T-helper 17 cell (primary cell): ENCODE measurements at regions not wholly inside any gene's neighbourhood (a gene's known extent, or its start where the extent isn't known, plus 50 kb on each side); places are given as distances from the start of the nearest gene placed in this dataset.

ENCODE experiments used
- ATAC-seq: fragments of 150-1000 bp; cut with Tn5 transposase; 2 replicates; pipeline ENCODE4 v1.10.0; 2021; ENCODE audit warnings: mild to moderate bottlenecking, moderate library complexity
- DNase-seq, 3 donors: peaks; one replicate each; pipeline versions ENCODE4 v3.0.0 to v3.0.0-alpha.2; 2020 to 2021
- H3K9me3 ChIP-seq: one replicate; pipeline ENCODE4 v1.7.0; 2013; ENCODE audit warnings: low read length, mild to moderate bottlenecking; ENCODE audit not compliant: control insufficient read depth, poor library complexity, severe bottlenecking
- H3K27ac Mint-ChIP-seq: one replicate; pipeline ENCODE4 v1.8.0; 2022; ENCODE audit warnings: mild to moderate bottlenecking, moderate library complexity, mixed read lengths
- H3K27me3 Mint-ChIP-seq: one replicate; pipeline ENCODE4 v1.8.0; 2022; ENCODE audit warnings: mixed read lengths
- H3K36me3 Mint-ChIP-seq: one replicate; pipeline ENCODE4 v1.8.0; 2022; ENCODE audit warnings: low read depth, mixed read lengths
- H3K4me1 Mint-ChIP-seq: one replicate; pipeline ENCODE4 v1.8.0; 2022; ENCODE audit warnings: mild to moderate bottlenecking, mixed read lengths
- H3K4me3 Mint-ChIP-seq: one replicate; pipeline ENCODE4 v1.8.0; 2022; ENCODE audit warnings: mild to moderate bottlenecking, moderate library complexity, mixed read lengths

DNA sequence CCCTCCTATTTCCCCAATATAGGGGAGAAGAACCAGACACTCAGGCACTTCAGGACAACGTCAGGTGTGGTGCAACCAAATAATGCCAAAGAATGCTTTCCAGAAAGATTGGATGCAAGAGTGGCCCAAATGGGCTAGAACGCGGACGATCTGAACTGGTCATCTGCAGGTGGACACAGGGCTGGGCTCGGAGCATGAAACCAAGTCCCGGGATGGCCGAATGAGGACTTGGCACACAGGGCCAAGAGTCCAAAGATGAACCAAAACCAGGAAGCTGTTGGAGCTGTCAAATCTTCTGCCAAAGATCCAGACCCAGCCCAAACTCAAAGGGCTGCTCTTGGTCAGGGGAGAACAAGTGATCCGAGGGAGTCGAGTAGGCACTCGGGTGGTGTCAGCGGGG, 143.9 kb upstream of the ARID1B start:
- DNase-seq = no peak
- Mint-ChIP-seq H3K36me3 (peaks cover 2% of the 10 kb centered on the region), H3K4me3 (no peak overlapping the region), H3K27me3 (no peaks in the 10 kb centered on the region), H3K4me1 (peaks cover 14% of the 10 kb centered on the region), H3K27ac (no peak overlapping the region)
- ATAC-seq = no peak
- H3K9me3 ChIP-seq = no peaks in the 10 kb centered on the region

DNA sequence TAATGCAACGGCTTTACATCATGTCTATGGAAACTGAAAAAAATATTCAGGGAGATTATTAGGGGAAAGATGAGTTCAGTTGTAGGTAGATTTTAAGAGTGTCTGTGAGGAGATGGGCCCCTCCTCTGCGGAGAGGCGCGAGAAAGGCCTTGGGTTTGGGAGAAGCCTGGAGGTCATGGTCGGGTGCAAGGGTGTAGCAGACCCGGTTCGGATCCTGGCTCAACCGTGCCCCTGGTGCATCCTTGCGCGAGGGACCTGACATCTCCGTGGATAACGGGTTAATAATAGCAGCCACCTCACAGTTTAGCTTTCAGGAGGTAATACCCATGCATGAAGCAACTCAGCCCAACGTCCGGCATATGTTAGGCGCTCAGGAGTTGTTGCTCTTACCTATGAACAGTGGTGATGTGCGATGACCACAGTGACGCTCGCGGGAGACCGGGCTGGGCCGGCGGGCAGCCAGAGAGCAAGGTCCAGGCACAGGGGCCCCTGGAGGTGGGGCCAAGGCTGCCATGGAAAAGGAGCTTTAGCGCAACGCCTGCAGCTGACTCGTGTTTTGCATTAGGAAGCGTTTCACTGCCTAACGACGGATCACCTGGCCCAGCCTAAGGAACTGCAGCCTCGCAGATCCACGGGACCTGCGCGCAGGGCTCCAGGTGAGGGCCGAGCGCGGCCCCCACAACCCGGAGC, 146.4 kb upstream of the ARID1B start:
- peaks cover 2% of the 10 kb centered on the region for H3K36me3 Mint-ChIP-seq
- H3K4me3 Mint-ChIP-seq = no peak overlapping the region
- peaks cover 14% of the 10 kb centered on the region for H3K4me1 Mint-ChIP-seq
- no peaks in the 10 kb centered on the region for H3K27me3 Mint-ChIP-seq
- H3K9me3 ChIP-seq = no peaks in the 10 kb centered on the region
- ATAC-seq (no peak), DNase-seq (no peak)
- H3K27ac Mint-ChIP-seq = no peak overlapping the region

DNA sequence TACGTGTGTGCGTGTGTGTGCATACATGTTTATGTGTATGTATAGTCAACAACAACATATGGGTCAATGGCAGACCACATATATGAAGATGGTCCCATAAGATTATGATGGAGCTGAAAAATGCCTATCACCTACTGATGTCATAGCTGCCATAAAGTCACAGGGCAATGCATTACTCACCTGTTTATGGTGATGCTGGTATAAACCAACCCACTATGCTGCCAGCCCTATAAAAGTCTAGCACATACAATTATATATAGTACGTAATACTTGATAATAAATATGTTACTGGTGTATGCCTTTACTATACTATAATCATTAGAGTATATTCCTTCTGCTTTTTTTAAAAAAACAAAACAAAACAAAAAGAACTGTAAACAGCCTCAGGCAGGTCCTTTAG, 148.4 kb upstream of the ARID1B start:
- no peak for ATAC-seq
- peaks cover 2% of the 10 kb centered on the region for H3K36me3 Mint-ChIP-seq
- no peak overlapping the region for H3K27ac Mint-ChIP-seq

DNA sequence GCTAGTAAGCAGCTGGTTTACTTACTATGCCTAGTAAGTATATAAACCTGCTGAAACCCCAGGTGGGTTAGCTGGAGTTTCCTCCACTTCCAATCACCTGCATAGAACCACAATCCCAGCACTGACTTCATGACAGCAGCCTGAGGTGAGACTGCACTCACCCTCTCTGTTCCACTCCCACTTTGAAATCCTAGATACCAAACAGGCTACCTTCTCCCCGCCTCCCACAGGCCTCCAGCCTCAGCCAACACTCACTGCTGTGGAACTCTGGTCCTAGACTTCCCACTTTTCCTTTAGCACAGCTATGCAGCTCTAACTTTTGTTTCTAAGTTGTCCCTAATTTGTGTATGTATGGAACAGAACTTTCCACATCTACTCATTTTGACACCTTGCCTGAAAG, 149.7 kb upstream of the ARID1B start:
- no peak overlapping the region for H3K4me3 Mint-ChIP-seq
- no peaks in the 10 kb centered on the region for H3K9me3 ChIP-seq
- no peak overlapping the region for H3K27ac Mint-ChIP-seq
- no peaks in the 10 kb centered on the region for H3K27me3 Mint-ChIP-seq
- DNase-seq = no peak
- H3K4me1 Mint-ChIP-seq = no peaks in the 10 kb centered on the region
- H3K36me3 Mint-ChIP-seq = no peaks in the 10 kb centered on the region
- no peak for ATAC-seq

More for the DNA sequence above, 148.4 kb upstream of the ARID1B start:
- H3K9me3 ChIP-seq = no peaks in the 10 kb centered on the region
- Mint-ChIP-seq H3K4me1 (peaks cover 6% of the 10 kb centered on the region), H3K27me3 (no peaks in the 10 kb centered on the region), H3K4me3 (no peak overlapping the region)
- no peak for DNase-seq

DNA sequence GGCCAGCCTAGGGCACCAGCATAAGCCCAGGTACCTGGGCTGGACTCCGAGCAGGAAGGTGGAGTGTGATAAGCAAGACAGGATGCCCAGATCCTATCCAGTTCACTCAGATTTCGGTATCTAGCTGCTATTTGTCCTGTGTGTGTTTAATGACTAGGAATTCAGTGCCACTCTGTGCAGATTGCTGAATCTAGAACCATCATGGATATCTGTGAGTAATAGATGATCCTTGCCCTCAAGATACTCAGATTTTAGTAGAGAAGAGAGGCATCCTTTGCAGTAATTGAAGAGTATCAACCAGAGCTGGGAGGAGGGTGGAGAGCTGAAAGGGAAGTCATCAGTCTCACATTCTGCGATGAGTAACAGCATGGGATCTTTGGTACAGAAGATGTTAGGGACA, 155.0 kb upstream of the ARID1B start:
- H3K9me3 ChIP-seq = no peaks in the 10 kb centered on the region
- DNase-seq (no peak), ATAC-seq (no peak)
- Mint-ChIP-seq H3K36me3 (no peaks in the 10 kb centered on the region), H3K27me3 (no peaks in the 10 kb centered on the region), H3K27ac (no peak overlapping the region), H3K4me1 (peaks cover 3% of the 10 kb centered on the region), H3K4me3 (no peak overlapping the region)

DNA sequence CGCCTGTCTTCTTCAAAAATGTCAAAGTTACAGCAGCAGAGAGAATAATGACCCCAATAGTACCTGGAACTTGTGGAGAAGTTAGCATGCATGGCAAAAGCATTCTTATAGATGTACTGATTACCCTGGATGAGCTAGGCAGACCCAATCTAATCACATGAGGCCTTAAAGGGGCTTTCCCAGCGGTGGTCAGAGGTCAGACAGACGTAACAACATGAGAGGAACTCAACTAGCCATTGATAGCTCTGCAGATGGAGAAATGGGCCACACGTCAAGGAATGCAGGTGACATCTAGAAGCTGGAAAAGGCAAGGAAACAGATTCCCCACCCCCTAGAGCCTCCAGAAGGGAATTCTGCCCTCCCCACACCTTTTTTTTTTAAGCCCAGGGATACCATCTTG, 156.8 kb upstream of the ARID1B start:
- Mint-ChIP-seq H3K27ac (no peak overlapping the region), H3K36me3 (no peaks in the 10 kb centered on the region), H3K4me3 (no peak overlapping the region), H3K4me1 (peaks cover 3% of the 10 kb centered on the region), H3K27me3 (no peaks in the 10 kb centered on the region)
- DNase-seq (no peak), ATAC-seq (no peak)
- H3K9me3 ChIP-seq = no peaks in the 10 kb centered on the region

DNA sequence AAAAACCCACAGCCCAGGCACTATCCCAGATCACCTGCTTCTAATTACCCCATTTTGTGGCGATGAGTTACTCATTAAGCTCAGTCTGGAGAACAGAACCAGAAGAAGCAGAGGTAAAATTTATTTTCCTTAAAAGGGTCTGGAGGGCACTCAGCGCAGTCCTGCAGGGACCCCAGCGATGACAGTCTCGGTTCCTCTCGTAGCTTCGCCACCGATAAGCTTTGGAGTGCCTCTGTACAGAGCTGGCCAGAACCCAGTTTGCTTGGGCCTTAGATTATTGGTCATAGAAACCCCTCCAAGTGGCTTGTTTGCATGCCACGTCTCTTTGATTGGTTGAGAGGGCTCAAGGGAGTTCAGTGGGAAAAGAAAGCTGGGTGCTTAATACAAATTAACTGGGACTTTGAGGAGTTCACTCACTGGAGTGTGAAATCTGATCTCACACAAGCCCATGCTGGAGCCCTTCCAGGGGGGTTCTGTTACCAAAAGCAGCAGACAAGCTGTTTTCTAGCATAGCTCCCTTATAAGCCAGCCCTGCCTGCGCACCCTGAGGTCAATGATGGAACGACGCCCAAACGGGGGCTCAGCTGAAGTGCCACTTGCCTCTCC, 158.5 kb upstream of the ARID1B start:
- ATAC-seq (no peak), DNase-seq (no peak)
- H3K9me3 ChIP-seq = no peaks in the 10 kb centered on the region
- Mint-ChIP-seq H3K36me3 (no peaks in the 10 kb centered on the region), H3K4me1 (peaks cover 3% of the 10 kb centered on the region), H3K4me3 (no peak overlapping the region), H3K27ac (no peak overlapping the region), H3K27me3 (no peaks in the 10 kb centered on the region)

DNA sequence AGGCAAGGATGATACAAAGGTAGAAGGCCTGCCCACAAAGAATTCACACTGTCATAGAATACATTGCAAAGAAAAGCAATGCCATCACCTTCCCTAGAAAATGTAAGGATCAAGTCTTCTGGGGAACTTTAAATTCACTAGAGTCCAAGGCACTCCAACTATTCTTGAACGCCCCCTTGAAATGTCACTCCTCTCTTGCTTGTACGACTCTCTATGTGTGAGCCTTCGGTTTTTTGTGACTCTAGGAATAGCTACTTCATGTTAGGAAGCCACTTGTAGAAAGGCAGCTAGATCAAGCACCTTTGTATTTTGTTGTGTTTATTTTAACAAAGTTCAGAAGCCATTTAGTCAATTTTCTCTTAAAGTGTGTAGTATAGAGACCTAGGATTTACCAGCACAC, 159.2 kb upstream of the ARID1B start:
- no peak for ATAC-seq
- Mint-ChIP-seq H3K4me1 (peaks cover 3% of the 10 kb centered on the region), H3K36me3 (no peaks in the 10 kb centered on the region), H3K4me3 (no peak overlapping the region), H3K27me3 (no peaks in the 10 kb centered on the region), H3K27ac (no peak overlapping the region)
- no peak for DNase-seq
- no peaks in the 10 kb centered on the region for H3K9me3 ChIP-seq

DNA sequence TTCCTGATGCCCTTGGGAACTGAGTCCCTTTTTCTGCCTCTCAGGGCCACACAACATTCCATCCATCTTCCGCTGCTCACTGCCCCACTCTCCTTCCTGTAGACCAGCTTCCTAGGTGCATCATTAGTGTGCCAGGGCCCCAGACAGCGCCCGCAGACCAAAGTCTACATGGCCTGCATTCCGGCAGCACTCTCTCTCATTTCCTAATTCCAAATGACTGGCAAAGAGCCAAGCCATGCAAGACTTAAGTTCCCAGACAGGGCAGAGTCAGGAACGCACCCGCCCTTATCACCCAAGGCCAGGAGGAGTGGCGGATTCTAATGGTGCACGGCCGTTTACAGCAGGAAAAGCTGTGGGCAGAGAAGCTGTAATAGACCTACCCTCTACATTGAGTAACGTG, 159.8 kb upstream of the ARID1B start:
- no peak overlapping the region for H3K4me3 Mint-ChIP-seq
- no peaks in the 10 kb centered on the region for H3K36me3 Mint-ChIP-seq
- no peaks in the 10 kb centered on the region for H3K9me3 ChIP-seq
- H3K27ac Mint-ChIP-seq = no peak overlapping the region
- ATAC-seq (no peak), DNase-seq (no peak)
- H3K4me1 Mint-ChIP-seq = peaks cover 3% of the 10 kb centered on the region
- no peaks in the 10 kb centered on the region for H3K27me3 Mint-ChIP-seq

DNA sequence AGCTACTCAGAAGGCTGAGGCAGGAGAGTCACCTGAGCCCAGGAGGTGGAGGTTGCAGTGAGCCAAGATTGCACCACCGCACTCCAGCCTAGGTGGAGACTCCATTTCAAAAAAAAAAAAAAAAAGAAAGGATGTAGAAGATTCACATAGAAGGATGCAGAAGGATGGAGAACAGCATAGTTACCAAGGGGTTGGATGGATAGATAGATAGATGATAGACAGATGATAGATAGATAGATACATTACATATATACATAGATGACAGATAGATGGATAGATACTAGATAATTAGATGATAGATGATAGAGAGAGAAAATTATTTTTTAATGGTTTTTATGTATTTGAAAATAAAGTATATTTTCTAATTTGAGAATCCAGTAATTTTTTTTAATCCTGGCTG, 160.7 kb upstream of the ARID1B start:
- ATAC-seq = no peak
- no peak overlapping the region for H3K27ac Mint-ChIP-seq
- DNase-seq = no peak
- no peaks in the 10 kb centered on the region for H3K4me1 Mint-ChIP-seq
- H3K36me3 Mint-ChIP-seq = no peaks in the 10 kb centered on the region
- no peaks in the 10 kb centered on the region for H3K27me3 Mint-ChIP-seq
- no peak overlapping the region for H3K4me3 Mint-ChIP-seq
- no peaks in the 10 kb centered on the region for H3K9me3 ChIP-seq

DNA sequence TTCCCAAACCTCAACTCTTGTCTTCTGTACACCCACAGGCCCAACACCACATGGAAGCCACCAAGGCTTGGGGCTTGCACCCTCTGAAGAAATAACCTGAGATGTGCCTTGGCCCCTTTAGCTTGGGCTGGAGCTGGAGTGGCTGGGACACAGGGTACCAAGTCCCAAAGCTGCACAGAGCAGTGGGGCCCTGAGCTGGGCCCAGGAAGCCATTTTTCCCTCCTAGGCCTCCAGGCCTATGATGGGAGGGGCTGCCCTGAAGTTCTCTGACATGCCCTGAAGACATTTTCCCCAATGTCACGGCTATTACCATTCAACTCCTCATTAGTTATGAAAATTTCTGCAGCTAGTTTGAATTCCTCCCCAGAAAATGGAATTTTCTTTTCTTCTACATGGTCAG, 163.2 kb upstream of the ARID1B start:
- no peaks in the 10 kb centered on the region for H3K36me3 Mint-ChIP-seq
- H3K4me1 Mint-ChIP-seq = no peaks in the 10 kb centered on the region
- no peaks in the 10 kb centered on the region for H3K27me3 Mint-ChIP-seq
- H3K4me3 Mint-ChIP-seq = no peak overlapping the region
- no peaks in the 10 kb centered on the region for H3K9me3 ChIP-seq
- H3K27ac Mint-ChIP-seq = no peak overlapping the region
- no peak for DNase-seq
- no peak for ATAC-seq

DNA sequence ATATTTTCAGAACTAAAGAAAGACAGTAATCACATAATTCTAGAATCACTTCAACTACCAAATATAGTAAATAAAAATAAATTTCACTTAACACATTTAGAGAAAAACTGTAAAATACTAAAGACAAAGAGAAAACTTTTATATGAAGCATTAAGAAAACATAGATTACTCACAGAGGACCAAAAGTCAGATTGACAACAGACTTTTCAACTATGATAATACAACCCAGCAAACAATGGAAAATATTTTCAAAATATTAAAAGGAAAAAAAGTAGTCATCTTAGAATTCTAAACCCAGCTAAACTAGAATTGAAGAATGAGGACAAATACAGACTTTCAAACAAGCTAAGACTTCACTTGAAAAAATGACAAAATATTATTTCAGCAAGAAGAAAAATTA, 164.8 kb upstream of the ARID1B start:
- Mint-ChIP-seq H3K27me3 (no peaks in the 10 kb centered on the region), H3K4me3 (no peak overlapping the region), H3K27ac (no peak overlapping the region), H3K4me1 (no peaks in the 10 kb centered on the region), H3K36me3 (no peaks in the 10 kb centered on the region)
- no peaks in the 10 kb centered on the region for H3K9me3 ChIP-seq
- no peak for ATAC-seq
- DNase-seq = no peak

DNA sequence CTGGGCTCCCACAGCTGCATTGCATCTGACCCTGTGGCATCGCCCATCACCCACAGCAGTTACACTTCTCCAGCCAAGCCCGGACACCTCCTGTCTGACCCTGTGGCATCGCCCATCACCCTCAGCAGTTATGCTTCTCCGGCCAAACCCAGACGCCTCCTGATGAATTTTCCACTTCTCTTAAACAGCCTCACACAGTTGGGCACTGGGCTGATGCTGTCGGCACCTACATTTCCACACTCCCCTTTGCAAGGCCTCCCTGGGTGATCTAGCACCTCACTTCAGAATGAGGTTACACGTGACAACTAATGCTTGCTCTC, 175.2 kb upstream of the ARID1B start:
- Mint-ChIP-seq H3K27ac (no peak overlapping the region), H3K4me3 (no peak overlapping the region), H3K36me3 (peaks cover 3% of the 10 kb centered on the region), H3K4me1 (peaks cover 10% of the 10 kb centered on the region), H3K27me3 (peaks cover 31% of the 10 kb centered on the region)
- ATAC-seq (no peak), DNase-seq (no peak)
- H3K9me3 ChIP-seq = no peaks in the 10 kb centered on the region
